Progenitor cell of endocrine pancreas (in vitro differentiated cells): ENCODE measurements at regions not wholly inside any gene's neighbourhood (a gene's known extent, or its start where the extent isn't known, plus 50 kb on each side); places are given as distances from the start of the nearest gene placed in this dataset.

Experiments used
- DNase-seq: peaks from one replicate; pipeline ENCODE4 v3.0.0; 2021; ENCODE audit warnings: low spot score; ENCODE audit not compliant: unreplicated experiment
- H3K27ac Mint-ChIP-seq: 2 replicates; pipeline ENCODE4 v1.8.0; 2021; ENCODE audit warnings: mild to moderate bottlenecking, moderate library complexity, mixed read lengths
- H3K27me3 Mint-ChIP-seq: 2 replicates; pipeline ENCODE4 v1.8.0; 2021; ENCODE audit warnings: mixed read lengths
- H3K36me3 Mint-ChIP-seq: 2 replicates; pipeline ENCODE4 v1.8.0; 2022; ENCODE audit warnings: mixed read lengths; ENCODE audit not compliant: insufficient read depth
- H3K4me1 Mint-ChIP-seq: 2 replicates; pipeline ENCODE4 v1.8.0; 2021; ENCODE audit warnings: low read depth, mixed read lengths
- H3K4me3 Mint-ChIP-seq: 2 replicates; pipeline ENCODE4 v1.8.0; 2021; ENCODE audit warnings: low read depth, mild to moderate bottlenecking, moderate library complexity, mixed read lengths
- H3K9me3 Mint-ChIP-seq: 2 replicates; pipeline ENCODE4 v1.8.0; 2021; ENCODE audit warnings: low read depth, mixed read lengths
- CTCF ChIP-seq: fragments of 200-600 bp; sonication (generic); IDR thresholded peaks from one replicate; pipeline ENCODE4 v1.5.0; 2021; ENCODE audit warnings: antibody characterized with exemption, mild to moderate bottlenecking; ENCODE audit not compliant: unreplicated experiment

GRCh38 chr7:124089621-124090020 is 56.8 kb upstream of the TMEM229A start:
- H3K4me3 Mint-ChIP-seq, result no peak overlapping the region
- H3K4me1 Mint-ChIP-seq, result no peaks in the 10 kb centered on the region
- no peaks in the 10 kb centered on the region for H3K27me3 Mint-ChIP-seq
- no peak for DNase-seq
- no peaks in the 10 kb centered on the region for H3K36me3 Mint-ChIP-seq
- no peak for TF ChIP-seq CTCF
- H3K9me3 Mint-ChIP-seq, result no peaks in the 10 kb centered on the region
- no peak overlapping the region for H3K27ac Mint-ChIP-seq

GRCh38 chr7:124088590-124088989 is 55.7 kb upstream of the TMEM229A start:
- Mint-ChIP-seq H3K9me3 (no peaks in the 10 kb centered on the region), H3K4me1 (no peaks in the 10 kb centered on the region), H3K36me3 (no peaks in the 10 kb centered on the region), H3K27me3 (no peaks in the 10 kb centered on the region), H3K4me3 (no peak overlapping the region), H3K27ac (no peak overlapping the region)
- no peak for TF ChIP-seq CTCF
- DNase-seq, result no peak

GRCh38 chr7:124086843-124087242 is 54.0 kb upstream of the TMEM229A start:
- Mint-ChIP-seq H3K9me3 (peaks cover 4% of the 10 kb centered on the region), H3K36me3 (no peaks in the 10 kb centered on the region), H3K27me3 (peaks cover 4% of the 10 kb centered on the region), H3K27ac (no peak overlapping the region), H3K4me3 (no peak overlapping the region), H3K4me1 (no peaks in the 10 kb centered on the region)
- TF ChIP-seq CTCF, result no peak
- no peak for DNase-seq

- no peak for DNase-seq
- TF ChIP-seq CTCF, result no peak
- Mint-ChIP-seq H3K36me3 (no peaks in the 10 kb centered on the region), H3K4me3 (no peak overlapping the region), H3K27me3 (peaks cover 4% of the 10 kb centered on the region), H3K27ac (no peak overlapping the region), H3K4me1 (no peaks in the 10 kb centered on the region), H3K9me3 (peaks cover 4% of the 10 kb centered on the region)
These were observed 52.3 kb upstream of the TMEM229A start for GRCh38 chr7:124085179-124085578.

DNA sequence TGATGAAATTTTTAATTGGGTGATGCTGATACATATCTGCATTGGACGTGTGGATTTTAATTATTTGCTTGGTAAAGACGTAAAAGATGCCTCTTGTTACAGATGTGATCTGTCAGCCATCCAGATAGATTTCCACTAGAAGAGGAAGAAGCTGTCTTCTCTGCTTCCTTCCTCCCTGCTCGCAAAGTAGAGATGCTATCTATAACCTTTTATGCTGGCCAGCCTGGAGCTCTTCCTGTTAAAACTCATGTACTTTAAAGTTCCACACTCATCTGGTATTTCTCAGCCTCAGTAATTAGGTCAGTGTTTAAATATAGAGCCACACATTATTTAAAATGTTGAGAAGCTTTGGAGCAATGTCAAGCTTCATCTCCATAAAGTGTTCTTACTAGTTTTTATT is 51.2 kb upstream of the TMEM229A start:
- Mint-ChIP-seq H3K9me3 (peaks cover 4% of the 10 kb centered on the region), H3K27ac (no peak overlapping the region), H3K27me3 (peaks cover 4% of the 10 kb centered on the region), H3K4me1 (no peaks in the 10 kb centered on the region), H3K36me3 (no peaks in the 10 kb centered on the region), H3K4me3 (no peak overlapping the region)
- DNase-seq, result no peak
- no peak for TF ChIP-seq CTCF
